ENCODE measurements at regions not wholly inside any gene's neighbourhood (a gene's known extent, or its start where the extent isn't known, plus 50 kb on each side); places are given as distances from the start of the nearest gene placed in this dataset.
A peak's percentile ranks its signal among the peaks of the same experiment; 100 is the strongest.

DNA sequence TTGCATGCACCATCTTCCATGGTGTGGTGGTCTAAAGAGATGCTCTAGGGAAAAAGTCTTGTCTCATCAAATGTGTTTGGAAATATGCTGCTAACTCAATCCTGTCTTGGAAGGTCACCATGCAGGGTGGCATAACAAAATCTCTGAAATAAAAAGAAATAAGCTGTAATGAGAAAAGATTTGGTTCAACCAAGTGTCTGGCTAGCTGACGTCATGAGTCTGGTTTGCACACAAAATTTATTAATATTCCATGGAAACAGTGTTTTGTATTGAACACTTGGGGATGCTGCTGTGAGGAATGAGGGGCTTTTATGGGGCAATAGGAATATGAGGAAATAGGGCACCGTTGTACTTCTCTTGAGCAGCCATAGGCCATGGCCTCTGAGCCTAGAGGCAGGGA lies 575.7 kb upstream of the CDH5 start:
- Mint-ChIP-seq H3K9me3 (peaks cover 0 to 7% of the 10 kb centered on the region in 2 donors), H3K27ac (no peak overlapping the region), H3K36me3 (no peaks in the 10 kb centered on the region)
- no peak for ATAC-seq
- DNase-seq (ENCODE audit: low spot score in 2 of 2) = no peak

DNA sequence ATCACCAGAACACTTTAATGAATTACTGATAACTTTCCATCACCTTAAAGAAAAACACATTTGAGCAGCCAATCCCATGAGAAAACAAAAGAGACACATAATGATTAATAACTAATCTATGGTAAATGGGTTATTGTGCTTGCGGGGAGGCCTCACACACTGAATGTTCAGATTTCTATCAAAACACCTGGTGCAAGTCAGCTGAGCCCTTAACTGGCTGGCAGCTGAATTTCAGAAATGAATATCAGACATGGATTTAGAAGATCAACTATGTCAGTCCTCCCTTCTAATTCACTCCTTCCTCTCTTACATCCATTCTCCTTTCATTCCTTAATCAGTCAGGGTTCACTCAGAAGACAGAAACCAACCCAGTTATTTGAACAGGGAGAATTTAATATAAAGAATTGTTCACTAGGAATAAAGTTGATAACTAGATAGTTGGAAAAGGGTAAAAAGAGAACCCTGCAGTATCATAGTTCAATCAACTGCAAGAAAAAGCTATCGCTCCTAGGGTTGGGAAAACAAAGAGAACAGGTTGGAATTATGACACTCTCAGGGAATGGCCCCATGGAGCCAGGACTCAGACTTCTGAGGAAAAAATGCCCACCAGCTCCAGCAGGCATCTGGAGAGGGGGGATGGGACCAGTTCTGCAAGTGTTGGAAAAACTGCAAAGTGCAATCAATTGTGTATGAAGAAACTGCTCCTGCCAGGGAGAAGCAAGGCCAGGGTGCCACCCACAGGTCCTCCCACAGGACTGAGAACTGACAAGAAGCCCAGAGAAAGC lies 577.1 kb upstream of the CDH5 start:
- Mint-ChIP-seq H3K9me3 (peaks cover 0 to 7% of the 10 kb centered on the region in 2 donors), H3K27ac (no peak overlapping the region), H3K36me3 (no peaks in the 10 kb centered on the region)
- DNase-seq (ENCODE audit: low spot score in 2 of 2) (no peak), ATAC-seq (no peak)

DNA sequence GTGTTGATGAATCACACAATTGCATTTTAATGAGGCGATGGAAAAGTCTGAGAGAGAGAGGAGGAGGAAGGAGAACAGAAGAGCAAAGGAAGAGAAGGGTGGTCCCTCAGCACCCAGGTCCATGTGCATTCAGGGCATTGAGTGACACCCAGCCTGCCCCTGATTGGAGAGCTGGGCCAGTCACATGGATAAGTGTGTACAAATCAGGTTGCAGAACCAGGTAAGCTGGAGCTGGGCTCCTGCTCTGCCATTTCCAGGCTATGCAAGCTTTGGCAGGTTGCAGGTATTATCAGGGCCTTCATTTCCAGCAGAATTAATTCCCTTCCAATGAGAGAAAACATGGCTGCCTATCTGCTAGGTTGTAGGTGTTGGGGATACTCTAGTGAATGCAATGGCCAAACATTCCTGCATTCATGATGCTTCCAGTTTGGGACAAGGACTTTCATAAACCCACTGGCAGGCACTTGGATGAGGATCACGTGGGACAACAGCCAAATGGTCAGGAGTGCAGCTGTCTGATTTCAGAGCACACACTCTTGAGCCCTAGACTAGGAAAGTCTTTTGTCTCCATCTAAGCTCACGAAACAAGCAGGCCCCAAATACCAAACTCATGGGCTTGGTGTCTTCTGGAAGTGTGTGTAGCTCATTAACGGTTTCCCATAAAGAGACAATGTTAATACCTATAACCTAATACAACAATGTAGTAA lies 577.9 kb upstream of the CDH5 start:
- H3K9me3 Mint-ChIP-seq = peaks cover 0 to 7% of the 10 kb centered on the region in 2 donors
- no peaks in the 10 kb centered on the region for H3K36me3 Mint-ChIP-seq
- H3K27ac Mint-ChIP-seq = no peak overlapping the region
- DNase-seq (ENCODE audit: low spot score in 2 of 2) (no peak), ATAC-seq (no peak)

DNA sequence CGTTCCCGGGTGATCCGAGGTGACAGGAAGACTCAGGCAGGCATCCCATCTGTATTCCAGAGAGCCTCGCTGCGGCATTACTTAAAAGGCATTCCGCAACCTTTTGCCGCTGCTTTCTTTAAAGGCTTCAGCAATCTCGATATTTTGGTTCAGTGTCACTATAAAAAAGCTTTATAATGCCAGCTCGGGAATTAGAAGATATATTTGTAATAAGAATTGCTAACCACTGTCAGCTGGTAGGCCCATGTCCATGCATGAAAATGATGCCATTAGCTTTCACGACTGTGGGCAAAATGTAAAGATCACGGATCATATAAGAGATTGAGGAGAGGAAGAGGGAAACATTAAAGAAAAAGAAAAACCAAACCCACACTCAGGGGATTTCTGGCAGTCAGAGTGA lies 578.6 kb upstream of the CDH5 start:
- Mint-ChIP-seq H3K9me3 (peaks cover 0 to 7% of the 10 kb centered on the region in 2 donors), H3K27ac (no peak overlapping the region), H3K36me3 (no peaks in the 10 kb centered on the region)
- DNase-seq (ENCODE audit: low spot score in 2 of 2) (no peak), ATAC-seq (no peak)

DNA sequence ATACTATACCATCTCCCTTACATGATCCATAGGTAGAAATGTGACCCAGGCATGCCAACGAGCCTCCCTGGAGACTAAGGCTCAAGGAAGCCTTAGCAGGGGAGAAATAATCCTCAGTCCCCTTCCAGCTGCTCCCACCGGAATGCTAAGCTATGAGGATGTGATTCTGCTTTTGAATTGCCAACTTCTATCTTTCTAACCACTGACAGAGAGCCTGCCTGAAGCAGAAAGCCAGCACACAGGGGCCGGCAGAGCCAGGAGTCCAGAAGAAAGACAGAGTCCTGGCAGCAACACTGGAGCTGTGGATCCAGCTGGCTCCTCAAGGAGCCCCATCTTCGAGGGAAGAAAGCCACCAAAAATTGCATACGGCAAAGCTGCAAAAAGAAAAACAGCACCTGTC lies 579.6 kb upstream of the CDH5 start:
- no peaks in the 10 kb centered on the region for H3K36me3 Mint-ChIP-seq

DNA sequence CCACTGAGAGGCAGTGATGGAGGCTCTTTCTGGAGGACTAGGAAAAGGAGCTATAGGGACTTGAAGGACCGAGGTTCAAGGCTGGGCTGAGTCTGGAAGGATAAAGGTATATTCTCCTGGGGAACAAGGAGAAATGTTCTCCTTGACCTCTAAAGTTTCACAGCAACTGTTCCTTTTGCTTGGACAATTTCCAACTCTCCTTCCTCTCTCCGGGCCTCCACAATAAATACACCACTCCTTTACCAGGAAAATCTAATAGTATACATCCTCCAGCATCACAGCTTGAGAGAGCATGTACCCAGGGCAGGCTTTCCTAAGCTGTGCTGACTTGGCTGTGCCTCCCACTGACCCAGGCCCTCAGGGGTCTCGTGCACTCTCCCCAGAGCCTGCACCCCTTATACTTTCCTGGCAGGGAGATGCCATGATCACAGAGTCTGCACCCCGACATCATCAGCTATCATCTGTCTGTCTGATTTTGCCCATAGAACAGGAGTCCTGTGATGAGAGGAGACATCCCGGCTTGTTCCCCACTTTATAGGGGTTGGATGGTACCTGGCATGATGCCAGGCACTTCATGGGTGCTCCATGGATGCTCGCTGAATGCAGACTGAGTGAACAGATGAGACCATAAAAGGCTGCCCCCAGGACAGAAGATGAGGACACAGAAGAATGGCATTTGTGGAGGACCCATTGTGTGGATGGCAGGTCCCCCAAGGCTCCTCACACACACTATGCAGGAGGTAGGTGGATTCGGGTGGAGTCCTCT lies 582.6 kb upstream of the CDH5 start:
- no peaks in the 10 kb centered on the region for H3K9me3 Mint-ChIP-seq
- ATAC-seq = no peak
- no peak for DNase-seq (ENCODE audit: low spot score in 2 of 2)
- H3K27ac Mint-ChIP-seq = no peak overlapping the region
- H3K36me3 Mint-ChIP-seq = no peaks in the 10 kb centered on the region

More for the DNA sequence above, 579.6 kb upstream of the CDH5 start:
- no peak overlapping the region for H3K27ac Mint-ChIP-seq
- DNase-seq (ENCODE audit: low spot score in 2 of 2) = no peak
- ATAC-seq = no peak
- no peaks in the 10 kb centered on the region for H3K9me3 Mint-ChIP-seq

DNA sequence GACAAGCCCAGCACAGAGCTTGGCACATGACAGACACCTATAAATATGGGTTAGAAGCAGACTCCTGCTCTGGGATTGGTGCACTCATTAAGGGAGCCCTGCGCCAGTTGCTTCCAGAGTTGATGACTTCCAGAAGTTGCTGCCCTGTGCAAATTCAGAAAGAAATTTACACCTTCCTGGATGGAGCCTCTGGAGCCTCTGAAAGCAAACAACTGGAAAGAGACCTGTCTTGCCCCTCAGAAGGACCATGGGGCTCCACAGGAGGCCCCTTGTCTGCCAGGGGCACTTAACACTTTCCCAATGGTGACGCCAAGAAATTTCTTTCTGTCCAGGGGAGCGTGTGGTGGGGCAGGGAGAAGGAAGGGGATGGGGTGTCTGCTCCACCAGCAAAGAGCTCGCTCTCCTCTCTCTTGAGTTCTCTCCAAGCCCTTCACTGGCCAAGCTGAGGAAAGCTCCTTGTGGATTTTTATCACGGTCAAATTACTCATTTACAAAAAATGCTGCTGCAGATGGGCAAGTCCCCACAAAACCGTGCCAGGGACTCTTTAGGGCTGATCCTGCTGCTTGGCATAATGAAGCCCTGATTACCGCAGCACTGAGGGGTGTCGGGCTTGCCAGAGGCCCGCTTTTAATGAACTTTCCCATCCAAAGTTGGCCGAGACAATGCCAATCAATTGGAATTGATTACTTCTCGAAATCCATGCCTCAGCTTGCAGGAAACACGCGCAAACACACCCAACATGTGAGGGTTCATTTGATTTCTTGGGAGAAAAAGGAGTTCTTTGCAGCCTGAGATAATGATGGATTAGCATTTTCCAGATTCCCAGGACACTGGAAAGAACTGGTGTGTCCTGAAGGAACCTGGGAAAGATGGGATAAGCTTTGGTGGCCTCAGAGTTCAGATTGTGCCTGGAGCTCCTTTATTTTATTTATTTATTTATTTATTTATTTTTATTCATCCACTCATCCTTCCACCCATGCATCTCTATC lies 583.6 kb upstream of the CDH5 start:
- Mint-ChIP-seq H3K9me3 (no peaks in the 10 kb centered on the region), H3K27ac (no peak overlapping the region), H3K36me3 (no peaks in the 10 kb centered on the region)
- DNase-seq (ENCODE audit: low spot score in 2 of 2) (no peak), ATAC-seq (no peak)

DNA sequence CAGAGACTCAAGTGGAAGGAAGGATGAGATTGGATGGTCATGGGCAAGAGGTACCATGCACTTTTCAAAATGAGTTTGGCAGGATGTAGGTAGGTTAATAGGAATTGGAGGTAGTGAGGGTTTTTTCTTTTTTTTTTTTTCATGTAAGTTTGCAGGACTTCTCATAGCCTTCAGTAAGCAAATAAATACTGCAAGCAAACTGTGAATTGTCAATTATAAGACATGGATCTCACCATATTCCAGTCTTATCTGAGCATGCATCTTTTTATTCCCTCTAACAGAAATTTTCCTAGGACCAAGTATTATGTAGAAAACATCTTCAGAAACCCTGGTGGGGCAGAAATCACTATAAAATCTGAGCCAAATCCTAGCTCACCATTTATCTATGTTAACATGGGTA lies 584.6 kb upstream of the CDH5 start:
- Mint-ChIP-seq H3K36me3 (no peaks in the 10 kb centered on the region), H3K9me3 (peaks cover 4 to 6% of the 10 kb centered on the region in 2 donors), H3K27ac (no peak overlapping the region)
- DNase-seq (ENCODE audit: low spot score in 2 of 2) (no peak), ATAC-seq (no peak)

DNA sequence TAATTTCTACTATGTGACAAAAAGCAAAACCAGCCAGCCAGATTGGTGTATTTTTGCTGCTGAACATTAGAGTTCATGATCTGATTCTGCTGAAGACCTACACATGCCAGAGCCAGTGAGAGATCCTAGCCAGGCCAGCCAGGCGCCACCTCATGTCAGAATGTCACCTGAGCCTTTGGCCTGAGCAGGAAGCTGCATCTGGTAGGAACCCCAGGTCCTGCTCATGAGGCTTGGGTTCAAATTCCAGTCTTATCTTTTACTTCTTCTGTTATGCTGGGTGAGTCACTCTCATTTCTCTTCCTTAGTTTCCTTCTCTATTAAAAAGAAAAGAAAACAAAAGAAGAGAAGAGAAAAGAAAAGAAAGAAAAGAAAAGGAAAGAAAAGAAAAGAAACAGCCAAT lies 585.1 kb upstream of the CDH5 start:
- no peak for ATAC-seq
- DNase-seq (ENCODE audit: low spot score in 2 of 2) = no peak
- no peaks in the 10 kb centered on the region for H3K36me3 Mint-ChIP-seq
- peaks cover 4 to 6% of the 10 kb centered on the region in 2 donors for H3K9me3 Mint-ChIP-seq
- no peak overlapping the region for H3K27ac Mint-ChIP-seq

DNA sequence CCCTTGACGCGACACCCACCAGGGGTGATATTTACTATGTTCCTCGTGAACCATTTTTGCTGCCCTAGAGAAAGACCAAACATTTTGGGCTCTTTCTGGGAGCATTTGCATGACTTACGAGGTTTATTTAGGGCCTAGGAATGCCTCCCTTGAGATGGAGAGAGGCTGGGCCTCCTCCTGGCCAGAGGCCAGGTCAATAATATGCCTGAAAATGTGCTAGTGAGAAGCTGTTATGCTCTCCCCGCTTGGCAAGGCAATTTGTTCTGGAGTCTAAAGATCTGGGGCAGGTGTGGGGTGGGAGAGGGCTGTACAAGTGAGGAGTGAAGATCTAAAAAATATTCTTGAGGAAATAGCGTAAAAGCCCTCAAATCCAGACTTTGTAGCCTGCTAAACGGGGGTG lies 587.3 kb upstream of the CDH5 start:
- Mint-ChIP-seq H3K36me3 (no peaks in the 10 kb centered on the region), H3K27ac (no peak overlapping the region), H3K9me3 (peaks cover 7 to 11% of the 10 kb centered on the region in 2 donors)
- ATAC-seq = no peak
- DNase-seq (ENCODE audit: low spot score in 2 of 2) = no peak

DNA sequence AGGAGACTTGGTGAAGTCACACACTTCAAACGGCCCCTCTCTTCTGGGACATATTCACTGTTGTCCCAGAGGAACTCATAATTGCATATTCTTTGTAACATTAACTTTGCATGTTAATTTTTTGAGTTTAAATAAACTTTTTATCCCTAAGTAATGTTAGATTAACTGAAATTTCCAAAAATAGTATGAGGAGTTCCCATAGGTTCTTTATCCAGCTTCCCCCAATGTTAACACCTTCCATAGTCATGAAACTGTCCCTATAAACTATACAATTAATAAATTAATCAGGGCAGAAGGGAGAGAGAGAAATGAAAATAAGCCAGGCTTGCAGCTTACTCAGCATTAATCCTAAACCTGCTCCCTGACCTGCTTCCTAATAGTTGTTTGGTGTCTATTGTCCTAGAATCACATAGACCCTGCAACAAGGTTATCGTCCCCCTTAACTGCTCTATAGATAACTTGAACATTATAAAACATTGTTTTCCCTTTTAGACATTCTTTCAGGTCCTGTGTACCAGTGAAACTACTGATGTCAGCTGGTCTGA lies 589.8 kb upstream of the CDH5 start:
- no peak overlapping the region for H3K27ac Mint-ChIP-seq
- H3K36me3 Mint-ChIP-seq = no peaks in the 10 kb centered on the region
- ATAC-seq (no peak), DNase-seq (ENCODE audit: low spot score in 2 of 2) (no peak)
- peaks cover 7 to 19% of the 10 kb centered on the region in 2 donors for H3K9me3 Mint-ChIP-seq

DNA sequence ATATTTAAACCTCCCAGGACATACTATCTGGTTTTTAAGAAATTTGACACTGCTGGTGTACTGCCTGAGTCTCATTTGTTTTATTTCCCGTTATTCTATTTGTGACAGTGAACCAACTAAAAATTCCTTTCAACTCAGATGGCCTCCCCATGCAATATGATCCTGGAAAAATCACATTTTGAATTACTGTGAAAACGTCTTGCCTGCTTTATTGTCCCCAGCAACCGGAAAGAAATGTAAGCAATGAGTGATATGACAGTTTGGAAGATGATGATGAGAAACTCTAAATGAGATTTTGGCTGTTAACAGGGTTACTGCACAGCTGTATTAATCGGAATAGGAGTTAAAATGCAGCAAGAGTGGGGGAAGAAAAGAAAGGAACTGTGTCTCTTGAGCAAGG lies 590.7 kb upstream of the CDH5 start:
- no peak for ATAC-seq
- Mint-ChIP-seq H3K36me3 (no peaks in the 10 kb centered on the region), H3K27ac (no peak overlapping the region), H3K9me3 (peaks cover 7 to 26% of the 10 kb centered on the region in 2 donors)
- no peak for DNase-seq (ENCODE audit: low spot score in 2 of 2)

DNA sequence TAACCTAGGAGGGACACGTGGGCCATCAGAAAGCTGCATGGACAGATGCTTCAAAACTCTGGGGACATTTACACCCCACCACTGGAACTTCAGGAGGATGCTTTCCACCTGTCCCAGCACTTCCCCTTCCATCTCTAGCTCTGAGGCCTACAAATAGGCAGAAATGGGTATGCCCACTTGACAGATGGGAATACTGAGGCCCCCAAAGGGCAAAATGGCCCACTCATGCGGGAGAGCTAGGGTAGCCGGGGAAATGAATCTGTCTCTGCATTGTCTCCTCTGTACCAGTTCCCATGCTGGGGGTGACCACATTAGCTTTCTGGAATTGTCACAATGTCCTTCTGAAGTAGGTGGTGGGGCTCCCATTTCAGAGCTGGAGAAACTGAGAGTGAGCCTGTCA lies 592.1 kb upstream of the CDH5 start:
- Mint-ChIP-seq H3K9me3 (peaks cover 18 to 37% of the 10 kb centered on the region in 2 donors), H3K27ac (peak overlapping the region in 1 of 2 donors; percentile 20), H3K36me3 (peaks cover 0 to 6% of the 10 kb centered on the region in 2 donors)
- ATAC-seq (no peak), DNase-seq (ENCODE audit: low spot score in 2 of 2) (no peak)

DNA sequence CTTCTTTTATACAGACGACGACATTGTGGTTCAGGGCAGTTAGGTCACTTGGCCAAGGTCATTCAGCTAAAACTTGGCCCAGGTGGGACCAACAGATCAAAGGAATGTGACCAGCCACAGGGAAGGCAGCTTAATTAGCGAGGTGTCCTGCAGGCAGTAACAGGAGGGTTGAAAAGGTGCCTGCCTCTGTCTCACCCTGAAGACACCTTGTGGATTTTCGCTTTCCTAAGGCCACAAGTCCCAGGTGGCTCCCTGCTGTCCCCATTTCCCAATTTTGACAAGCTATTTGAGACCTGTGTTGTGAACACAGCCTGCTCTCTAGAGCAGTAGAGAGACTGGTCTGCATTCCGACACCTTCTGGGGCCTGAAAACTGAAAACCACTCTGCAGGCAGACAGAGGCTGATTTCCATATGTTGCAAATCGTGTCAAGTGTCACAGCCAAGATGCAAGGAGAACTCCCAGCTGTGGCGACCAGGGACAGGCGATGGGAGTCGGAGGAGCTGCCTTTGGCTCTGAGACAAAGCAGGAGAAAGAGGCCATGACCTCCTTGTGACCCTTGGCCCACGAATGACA lies 593.1 kb upstream of the CDH5 start:
- no peak for DNase-seq (ENCODE audit: low spot score in 2 of 2)
- Mint-ChIP-seq H3K36me3 (peaks cover 0 to 6% of the 10 kb centered on the region in 2 donors), H3K27ac (no peak overlapping the region), H3K9me3 (peaks cover 19 to 39% of the 10 kb centered on the region in 2 donors)
- no peak for ATAC-seq

DNA sequence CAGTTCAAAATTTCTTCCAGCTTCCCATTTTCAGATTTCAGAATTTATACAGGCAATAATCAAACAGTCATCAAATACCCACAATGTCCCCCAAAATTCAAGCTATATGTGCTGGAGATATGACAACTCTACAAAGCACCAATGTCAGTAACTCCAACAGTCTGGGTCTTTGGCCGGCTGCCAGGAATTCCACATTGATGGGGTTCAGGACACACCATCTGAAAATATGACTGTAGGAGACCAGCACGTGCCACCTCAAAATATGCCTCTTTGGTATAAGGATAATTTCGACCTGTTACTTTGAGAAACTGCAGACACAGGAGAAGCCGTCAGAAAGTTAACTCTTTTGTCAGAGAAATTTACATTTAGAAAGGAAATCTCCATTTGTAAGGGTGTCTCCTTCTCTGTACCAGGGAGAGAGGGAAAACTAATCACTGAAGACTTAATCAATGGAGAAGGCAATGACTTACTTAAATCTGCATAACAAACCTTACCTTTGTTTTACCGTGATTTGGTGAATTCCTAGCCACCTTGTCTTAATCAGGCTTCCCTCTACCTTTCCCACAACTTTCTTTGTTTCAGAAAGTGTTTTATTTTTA lies 594.3 kb upstream of the CDH5 start:
- no peak for ATAC-seq
- Mint-ChIP-seq H3K36me3 (peaks cover 0 to 6% of the 10 kb centered on the region in 2 donors), H3K9me3 (peaks cover 18 to 44% of the 10 kb centered on the region in 2 donors), H3K27ac (no peak overlapping the region)
- no peak for DNase-seq (ENCODE audit: low spot score in 2 of 2)
